ENCODE measurements at regions not wholly inside any gene's neighbourhood (a gene's known extent, or its start where the extent isn't known, plus 50 kb on each side); places are given as distances from the start of the nearest gene placed in this dataset.

DNA sequence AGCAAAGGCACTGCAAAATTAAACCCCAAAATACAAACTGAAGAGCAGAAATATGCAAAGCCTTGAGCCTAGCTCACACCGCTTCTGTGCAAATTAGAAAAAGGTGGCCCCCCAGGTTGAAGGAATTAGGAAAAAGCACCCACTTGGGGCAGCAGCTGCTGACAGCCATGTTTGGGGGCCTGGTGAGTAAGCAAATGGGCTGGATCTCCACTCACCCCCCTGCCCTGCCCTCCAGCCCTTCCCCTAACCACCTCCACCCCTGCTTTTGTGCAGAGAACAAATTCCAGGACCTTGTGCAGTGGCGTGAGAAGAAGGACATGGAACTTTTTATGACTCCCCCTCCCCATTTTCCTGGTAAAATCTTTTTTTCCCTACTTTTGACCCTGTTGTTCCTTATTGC is 92.0 kb upstream of the DNAH5 start:
- TF ChIP-seq, protein P1, sequence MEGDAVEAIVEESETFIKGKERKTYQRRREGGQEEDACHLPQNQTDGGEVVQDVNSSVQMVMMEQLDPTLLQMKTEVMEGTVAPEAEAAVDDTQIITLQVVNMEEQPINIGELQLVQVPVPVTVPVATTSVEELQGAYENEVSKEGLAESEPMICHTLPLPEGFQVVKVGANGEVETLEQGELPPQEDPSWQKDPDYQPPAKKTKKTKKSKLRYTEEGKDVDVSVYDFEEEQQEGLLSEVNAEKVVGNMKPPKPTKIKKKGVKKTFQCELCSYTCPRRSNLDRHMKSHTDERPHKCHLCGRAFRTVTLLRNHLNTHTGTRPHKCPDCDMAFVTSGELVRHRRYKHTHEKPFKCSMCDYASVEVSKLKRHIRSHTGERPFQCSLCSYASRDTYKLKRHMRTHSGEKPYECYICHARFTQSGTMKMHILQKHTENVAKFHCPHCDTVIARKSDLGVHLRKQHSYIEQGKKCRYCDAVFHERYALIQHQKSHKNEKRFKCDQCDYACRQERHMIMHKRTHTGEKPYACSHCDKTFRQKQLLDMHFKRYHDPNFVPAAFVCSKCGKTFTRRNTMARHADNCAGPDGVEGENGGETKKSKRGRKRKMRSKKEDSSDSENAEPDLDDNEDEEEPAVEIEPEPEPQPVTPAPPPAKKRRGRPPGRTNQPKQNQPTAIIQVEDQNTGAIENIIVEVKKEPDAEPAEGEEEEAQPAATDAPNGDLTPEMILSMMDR (conservative IDR thresholded peaks at IDR 0.05; ENCODE audit: low read depth, low read length) = no peak
- H3K4me3 ChIP-seq (ENCODE audit: low read depth, low read length) = peak overlapping the region; percentile 24
- DNase-seq (ENCODE audit: low read depth) = peak; percentile 36

DNA sequence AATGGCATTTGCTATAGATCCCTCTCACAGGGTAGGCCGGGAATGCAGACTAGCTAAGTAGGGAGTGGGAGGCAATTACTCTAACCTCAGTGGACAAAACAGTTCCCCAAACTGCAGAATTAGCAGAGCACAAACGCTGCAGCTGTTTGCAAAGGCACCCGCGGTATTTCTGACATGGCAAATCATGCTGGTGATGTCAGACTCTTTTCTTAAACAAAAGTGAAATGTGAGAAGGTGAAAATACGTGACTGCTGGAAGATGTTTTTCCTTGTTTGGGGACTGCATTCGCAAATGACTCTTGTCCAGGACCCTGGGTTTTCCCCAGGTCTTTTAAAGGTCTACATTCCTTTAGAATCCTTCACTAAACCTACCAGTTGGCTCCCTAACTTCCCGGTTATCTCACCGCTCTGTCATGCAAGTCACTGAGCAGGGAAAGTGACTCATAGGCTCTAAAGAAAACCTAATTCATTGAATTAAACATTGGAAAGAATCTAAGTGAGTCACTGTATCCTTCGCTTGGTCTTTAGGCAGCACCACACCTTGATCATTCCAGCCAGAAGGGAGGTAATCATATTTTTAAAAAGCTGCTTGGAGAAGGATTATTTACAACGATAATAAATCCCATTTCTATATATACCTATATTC is 91.5 kb upstream of the DNAH5 start:
- DNase-seq (ENCODE audit: low read depth) = peak; percentile 100
- peak overlapping the region; percentile 20 for H3K4me3 ChIP-seq (ENCODE audit: low read depth, low read length)
- TF ChIP-seq, protein P1 (conservative IDR thresholded peaks at IDR 0.05; ENCODE audit: low read depth, low read length) = no peak

DNA sequence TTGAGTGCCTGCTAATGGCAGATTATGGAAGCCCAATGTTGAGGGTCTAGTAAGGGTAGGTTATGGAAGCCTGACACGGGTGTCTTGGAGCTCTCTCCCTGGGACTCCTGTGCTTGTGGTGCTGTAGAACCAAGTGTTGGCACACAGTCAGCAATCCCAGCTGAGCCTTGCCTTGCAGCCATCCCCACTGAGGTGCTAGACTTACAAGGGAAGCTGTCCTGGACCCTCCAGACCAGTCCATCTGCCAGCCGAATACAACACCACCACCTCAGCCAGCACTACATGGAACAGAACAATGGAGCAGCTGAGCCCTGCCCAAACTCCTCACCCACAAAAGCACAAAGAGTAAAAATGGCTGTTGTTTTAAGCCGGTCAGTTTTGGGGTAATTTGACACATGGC is 90.5 kb upstream of the DNAH5 start:
- no peak overlapping the region for H3K4me3 ChIP-seq (ENCODE audit: low read depth, low read length)
- TF ChIP-seq, protein P1 (conservative IDR thresholded peaks at IDR 0.05; ENCODE audit: low read depth, low read length) = no peak
- no peak for DNase-seq (ENCODE audit: low read depth)

DNA sequence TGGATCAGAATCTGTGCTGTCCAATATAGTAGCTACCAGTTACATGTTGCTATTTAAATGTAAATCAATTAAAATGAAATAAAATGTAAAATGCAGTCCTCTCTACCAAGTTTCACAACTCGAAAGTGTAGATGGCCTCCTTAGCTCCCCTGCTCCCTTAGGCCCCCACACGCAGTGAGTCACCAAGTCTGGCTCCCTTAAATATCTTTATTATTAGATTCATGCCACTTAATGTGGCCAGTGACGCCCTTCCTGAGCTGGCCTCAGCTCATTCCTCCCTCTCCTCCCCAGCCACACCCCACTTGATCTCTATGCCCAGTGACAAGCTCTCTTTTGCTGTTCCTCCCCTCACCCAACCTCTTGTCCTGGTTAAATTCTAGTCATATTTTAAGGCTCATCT is 88.4 kb upstream of the DNAH5 start:
- H3K4me3 ChIP-seq (ENCODE audit: low read depth, low read length) = no peak overlapping the region
- no peak for DNase-seq (ENCODE audit: low read depth)
- TF ChIP-seq, protein P1 (conservative IDR thresholded peaks at IDR 0.05; ENCODE audit: low read depth, low read length) = no peak

DNA sequence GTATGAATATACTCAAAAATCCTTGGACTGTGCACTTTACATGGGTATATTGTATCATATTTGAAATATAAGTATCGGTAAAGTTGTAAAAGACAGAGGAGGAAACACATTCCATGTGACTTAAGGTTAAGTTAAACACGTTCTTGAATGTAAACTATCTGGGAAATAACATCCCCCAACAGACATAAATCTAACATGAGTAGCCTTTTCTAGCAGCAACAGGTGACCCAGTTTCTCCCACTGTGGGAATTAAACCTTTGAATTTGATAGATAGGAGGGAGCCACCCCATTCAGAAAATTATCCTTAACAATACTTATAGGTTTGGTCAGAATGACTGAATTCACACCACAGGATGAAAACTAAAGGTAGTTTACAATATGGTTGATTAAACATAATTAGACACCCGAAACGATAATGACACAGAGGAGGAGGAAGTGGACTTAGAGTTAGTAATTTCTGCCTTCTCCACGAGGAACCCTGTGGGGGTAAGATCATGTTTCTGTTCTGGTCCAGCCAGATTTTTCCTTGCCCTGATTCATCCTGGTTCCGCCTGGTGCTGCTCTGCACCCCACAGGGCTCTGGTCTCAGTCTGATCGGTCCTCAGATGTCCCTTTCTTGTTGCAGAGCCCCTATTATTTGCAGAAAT is 84.6 kb upstream of the DNAH5 start:
- H3K4me3 ChIP-seq (ENCODE audit: low read depth, low read length) = no peak overlapping the region
- TF ChIP-seq, protein P1 (conservative IDR thresholded peaks at IDR 0.05; ENCODE audit: low read depth, low read length) = no peak
- DNase-seq (ENCODE audit: low read depth) = no peak

DNA sequence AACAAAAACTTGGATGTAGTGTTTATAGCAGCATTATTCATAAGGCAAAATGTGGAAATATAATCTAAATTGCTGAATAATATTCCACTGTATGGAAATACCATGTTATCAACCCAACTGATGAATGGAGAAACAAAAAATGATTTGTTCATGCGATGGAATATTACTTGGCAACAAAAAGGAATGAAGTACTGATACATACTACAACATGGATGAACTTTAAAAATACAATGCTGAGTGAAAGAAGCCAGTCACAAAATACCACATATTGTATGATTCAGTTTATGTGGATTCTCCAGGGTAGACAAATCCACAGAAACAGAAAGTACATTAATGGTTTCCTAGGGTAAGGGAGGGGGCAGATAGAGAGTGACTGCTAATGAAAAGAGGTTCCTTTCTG is 83.7 kb upstream of the DNAH5 start:
- DNase-seq (ENCODE audit: low read depth) = no peak

More for the DNA sequence above, 83.7 kb upstream of the DNAH5 start:
- TF ChIP-seq, protein P1 (conservative IDR thresholded peaks at IDR 0.05; ENCODE audit: low read depth, low read length) = no peak
- no peak overlapping the region for H3K4me3 ChIP-seq (ENCODE audit: low read depth, low read length)
